Fibroblast of peridontal ligament (primary cell): ENCODE measurements at regions not wholly inside any gene's neighbourhood (a gene's known extent, or its start where the extent isn't known, plus 50 kb on each side); places are given as distances from the start of the nearest gene placed in this dataset.

ENCODE experiments used
- DNase-seq: peaks from one replicate; pipeline ENCODE4 v3.0.0-alpha.2; 2010; ENCODE audit errors: extremely low read depth

DNA sequence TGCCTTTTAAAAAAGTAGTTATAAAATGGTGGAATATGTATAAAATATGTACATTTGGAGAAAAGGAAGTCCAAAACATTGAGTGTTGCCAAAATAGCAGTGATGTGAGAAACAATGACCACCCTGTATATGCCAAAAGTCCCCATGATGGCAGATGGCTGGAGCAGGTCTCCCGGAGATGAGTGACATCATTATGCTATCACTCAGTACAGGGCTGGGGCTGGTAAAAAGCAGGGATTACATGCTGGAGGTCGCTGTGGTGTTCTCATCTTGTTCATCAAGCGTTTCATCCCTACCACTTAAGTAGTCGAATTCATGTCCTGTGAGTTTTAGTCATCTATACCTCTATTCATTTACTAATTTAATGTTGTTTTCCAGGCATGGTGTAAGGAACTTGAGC is 315.3 kb upstream of the SLC35B3 start:
- no peak for DNase-seq

DNA sequence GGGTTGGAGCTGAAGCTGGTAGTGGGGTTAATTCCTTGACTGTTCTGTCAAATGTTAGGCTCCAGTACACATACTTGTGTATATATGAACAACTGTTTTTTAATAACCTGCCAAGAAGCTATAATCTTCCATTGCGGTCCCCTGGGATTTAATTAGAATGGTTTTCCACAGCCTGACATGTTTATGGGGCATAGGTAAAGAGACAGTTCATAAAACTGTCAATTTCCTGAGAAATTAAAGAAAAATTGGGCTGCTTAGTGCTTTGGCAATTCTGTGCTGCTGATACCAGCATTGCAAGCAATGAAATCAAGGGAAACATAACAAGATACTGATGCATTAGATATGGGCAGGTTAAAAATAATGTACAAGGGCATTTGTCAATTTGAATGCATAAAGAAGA is 314.1 kb upstream of the SLC35B3 start:
- DNase-seq = no peak

DNA sequence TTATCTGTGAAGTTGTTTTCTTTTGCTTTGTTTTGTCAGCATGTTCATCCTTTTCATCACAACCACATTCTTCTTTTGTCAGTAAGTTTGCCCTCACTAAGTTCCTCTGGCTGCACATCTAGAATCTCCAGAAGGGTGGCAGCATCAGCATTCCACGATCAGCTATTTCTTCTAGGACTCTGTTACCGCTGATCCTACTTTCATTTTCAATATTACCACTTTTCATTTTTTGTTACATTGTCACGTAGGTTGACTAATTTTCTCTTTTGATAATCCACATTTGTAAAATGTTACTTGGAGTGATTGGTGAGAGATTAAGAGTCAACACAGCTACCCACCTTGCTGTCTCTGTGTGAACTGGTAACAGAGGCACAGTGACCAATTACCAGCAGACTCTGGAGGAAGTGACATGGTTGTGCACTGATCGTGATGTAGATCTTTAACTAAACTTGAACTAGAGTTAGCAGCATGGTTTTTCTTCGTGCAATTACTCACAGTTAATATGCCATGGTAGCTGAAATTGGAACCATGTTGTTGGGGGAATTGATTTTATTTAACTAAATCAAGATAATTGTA is 307.9 kb upstream of the SLC35B3 start:
- DNase-seq = no peak

DNA sequence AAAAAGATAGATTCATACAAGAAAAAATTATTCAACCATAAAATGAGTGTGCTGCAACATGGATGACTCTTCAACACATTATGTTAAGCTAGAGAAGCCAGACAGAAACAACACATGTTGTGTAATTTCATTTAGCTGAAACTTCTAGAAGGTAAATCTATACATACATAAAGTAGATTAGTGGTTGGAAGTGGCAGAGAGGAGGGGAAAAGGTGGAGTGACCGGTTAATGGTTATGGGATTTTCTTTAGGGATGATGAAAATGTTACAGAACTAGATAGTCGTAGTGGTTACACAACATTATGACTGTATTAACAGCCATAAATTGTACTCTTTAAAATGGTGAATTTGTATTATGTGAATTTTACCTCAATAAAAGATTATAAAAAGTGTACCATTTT is 304.1 kb upstream of the SLC35B3 start:
- no peak for DNase-seq

DNA sequence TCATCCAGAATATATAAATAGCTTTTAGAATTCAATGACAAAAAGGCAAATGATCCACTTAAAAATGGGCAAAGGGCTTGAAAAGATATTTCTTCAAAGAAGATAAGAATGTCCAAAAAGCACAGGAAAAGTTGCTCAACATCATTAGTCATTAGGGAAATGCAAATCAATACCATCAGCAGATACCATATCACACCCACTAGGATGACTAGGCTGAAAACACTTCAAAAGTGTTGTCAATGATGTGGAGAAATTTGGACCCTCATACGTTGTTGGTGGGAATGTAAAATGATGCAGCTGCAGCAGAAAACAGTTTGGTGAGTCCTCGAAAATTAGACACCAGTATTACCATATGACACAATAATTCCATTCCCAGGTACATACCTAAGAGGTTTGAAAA is 303.6 kb upstream of the SLC35B3 start:
- DNase-seq = no peak

- DNase-seq = no peak
Observed at GRCh38 chr6:8736156-8736895, 301.0 kb upstream of the SLC35B3 start.

DNA sequence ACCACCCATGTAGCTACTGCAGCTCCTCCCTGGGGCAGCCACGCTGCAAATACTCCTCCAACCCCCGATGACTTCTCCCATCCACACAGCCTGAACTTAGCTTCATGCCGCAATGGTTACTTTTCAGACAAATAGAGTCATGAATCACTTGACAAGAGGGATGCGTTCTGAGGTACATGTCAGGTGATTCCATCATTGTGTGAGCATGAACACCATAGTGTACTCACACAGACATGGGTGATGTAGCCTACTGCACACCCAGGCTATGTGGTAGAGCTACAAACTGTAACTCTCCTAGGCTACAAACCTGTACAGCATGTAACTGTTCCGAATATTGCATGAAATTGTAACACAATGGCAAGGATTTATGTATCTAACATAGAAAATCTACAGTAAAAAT is 298.5 kb upstream of the SLC35B3 start:
- no peak for DNase-seq

DNA sequence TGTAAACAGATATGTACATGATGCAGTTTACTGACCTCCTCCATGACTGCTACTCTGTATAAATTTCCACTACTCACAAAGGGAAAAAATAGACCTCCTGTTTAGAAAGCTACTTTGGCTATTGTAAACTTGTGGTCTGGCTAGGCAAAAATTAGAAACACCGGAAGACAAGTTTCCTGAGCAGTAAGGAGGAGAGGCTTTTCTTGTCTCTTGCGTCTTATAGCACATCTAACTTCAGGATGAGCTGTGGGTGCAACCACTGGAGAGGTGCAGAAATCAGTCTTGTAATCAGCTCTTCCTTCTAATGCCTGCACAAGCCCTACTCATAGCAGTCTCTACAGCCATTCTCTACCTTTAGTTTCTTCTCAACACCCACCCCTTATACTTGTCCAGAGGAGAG is 296.5 kb upstream of the SLC35B3 start:
- DNase-seq = no peak

- no peak for DNase-seq
Observed at GRCh38 chr6:8710668-8711431, 275.5 kb upstream of the SLC35B3 start.

DNA sequence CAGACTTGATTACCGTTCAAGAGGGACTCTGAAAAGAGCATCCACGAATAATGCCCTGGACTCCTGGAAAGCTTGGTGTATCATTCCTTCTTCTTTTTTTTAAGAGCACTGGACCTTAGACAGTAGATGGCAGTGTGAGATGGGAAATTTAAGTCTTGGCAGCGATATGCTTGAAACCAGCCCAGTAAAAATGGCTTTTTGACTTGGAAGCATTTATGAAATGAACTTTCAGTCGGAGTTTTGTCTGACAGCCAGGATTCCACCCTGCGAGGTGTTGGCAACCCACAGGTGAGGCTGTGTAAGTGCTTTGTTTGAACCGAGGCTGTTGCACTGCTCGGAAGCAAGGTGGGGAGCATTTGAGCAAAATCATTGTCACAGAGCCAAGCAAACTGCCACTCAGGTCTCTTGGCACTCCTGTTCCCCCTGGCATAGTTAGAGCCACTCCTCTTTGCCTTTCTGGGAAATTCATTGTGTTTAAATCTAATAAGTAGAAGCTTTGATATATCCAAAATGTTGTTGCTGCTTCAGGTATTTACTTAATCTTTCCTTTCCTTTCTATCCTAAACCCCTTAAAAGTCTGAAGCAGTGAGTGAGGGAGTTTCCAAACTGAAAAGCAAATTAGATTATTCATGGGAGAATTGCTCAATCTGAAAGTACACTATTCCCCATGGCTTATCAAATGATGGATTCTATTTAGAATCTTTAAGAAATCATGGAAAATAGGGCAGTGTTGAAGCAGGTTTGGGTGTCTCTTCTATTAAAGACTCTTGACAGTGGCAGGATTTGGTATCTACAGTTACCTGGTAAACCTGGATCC is 272.8 kb upstream of the SLC35B3 start:
- DNase-seq = no peak

- no peak for DNase-seq
Observed at GRCh38 chr6:8707369-8707768, 272.0 kb upstream of the SLC35B3 start.

- DNase-seq = no peak
Observed at GRCh38 chr6:8705435-8706020, 270.2 kb upstream of the SLC35B3 start.

- no peak for DNase-seq
Observed at GRCh38 chr6:8703059-8703458, 267.7 kb upstream of the SLC35B3 start.

DNA sequence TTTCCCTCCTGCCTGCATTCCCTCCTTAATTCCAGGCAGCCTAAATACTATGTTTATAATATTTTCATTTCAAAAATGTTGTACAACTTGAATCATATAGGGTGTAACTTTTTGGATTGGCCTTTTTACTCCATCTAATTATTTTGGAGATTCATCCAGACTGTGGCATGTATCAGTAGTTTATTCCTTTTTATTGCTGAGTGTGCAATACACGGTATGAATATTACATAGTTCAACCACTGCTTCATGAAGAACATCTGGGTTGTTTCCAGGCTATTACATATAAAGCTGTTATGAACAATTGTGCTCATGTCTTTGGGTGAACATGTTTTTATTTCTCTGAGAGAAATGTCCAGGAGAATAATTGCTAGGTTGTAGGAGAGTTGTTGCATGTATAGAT is 253.5 kb upstream of the SLC35B3 start:
- DNase-seq = no peak

GRCh38 chr6:8686077-8686476 is 250.7 kb upstream of the SLC35B3 start:
- no peak for DNase-seq

GRCh38 chr6:8683204-8683603 is 247.9 kb upstream of the SLC35B3 start:
- no peak for DNase-seq

DNA sequence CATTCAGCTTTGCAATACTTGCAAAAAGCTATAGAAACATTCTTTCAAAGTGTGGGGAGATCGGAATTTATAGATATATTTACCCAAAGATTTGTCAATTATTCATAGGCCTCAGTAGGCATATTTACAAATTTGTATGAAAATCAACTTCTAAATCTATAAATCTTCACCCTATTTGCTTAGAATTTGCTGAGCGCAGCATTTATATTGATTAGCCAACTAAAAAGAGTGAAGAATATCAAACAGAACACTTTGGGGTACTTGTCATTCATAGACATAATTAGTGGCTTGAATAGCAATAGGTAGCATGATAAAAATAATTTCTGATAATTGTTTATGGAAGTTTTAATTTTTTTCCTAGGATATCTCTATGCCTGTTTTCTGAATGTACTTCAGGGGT is 244.5 kb upstream of the SLC35B3 start:
- no peak for DNase-seq

DNA sequence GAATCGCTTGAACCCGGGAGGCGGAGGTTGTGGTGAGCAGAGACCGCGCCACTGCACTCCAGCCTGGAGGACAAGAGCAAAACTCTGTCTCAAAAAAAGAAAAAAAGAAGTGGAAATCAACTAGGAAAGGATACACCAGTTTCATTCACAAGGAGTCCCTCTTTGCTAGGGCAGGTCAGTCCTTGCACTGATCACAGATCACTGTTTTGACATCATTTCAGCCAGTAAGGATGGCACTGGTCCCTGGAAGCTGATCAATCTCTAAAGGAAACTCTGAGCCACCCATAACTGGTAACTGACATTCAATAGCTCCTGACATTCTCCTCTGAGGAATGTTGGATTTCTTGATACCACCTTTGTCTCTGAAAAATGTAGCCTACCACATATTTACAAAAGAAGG is 243.1 kb upstream of the SLC35B3 start:
- DNase-seq = no peak

- DNase-seq = no peak
Observed at GRCh38 chr6:8674126-8674525, 238.8 kb upstream of the SLC35B3 start.

DNA sequence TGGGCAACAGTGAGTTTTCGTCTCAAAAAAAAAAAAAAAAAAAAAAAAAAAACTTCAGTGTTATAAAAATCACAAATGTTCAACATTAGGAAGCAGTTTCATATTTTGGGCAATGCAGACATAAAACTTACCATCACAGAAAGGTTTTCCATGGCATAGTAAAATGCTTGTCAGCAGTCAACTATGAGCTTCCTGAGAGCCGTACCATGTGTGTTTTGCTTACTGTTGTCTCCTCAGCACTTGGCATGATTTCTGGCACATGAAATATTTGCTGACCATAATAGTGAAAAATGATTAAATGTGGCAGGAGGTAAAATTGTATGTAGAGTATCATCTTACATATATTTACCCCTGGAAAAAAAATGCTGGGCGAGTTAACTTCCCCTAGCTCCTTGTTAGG is 237.5 kb upstream of the SLC35B3 start:
- no peak for DNase-seq

GRCh38 chr6:8670792-8671191 is 235.4 kb upstream of the SLC35B3 start:
- DNase-seq = no peak

DNA sequence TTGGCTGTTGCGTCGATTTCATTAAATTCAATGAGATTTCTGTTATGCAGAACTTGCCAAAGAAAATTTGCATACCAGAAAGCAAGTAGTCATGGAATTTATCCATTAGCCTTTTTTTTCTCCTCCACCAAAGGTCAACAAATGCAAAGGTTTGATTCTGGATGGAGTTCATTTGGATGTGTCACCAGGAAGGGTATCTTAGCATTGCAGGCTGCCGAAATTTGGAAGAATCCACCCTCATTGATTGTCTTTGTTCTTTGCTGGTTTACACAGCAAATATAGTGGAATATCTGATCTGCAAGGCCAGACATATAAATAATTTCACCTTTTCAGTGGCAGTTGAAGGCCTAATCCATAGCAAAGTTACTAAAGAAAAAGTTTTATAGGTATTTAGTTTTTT is 229.4 kb upstream of the SLC35B3 start:
- DNase-seq = no peak
